ENCODE measurements at regions not wholly inside any gene's neighbourhood (a gene's known extent, or its start where the extent isn't known, plus 50 kb on each side); places are given as distances from the start of the nearest gene placed in this dataset.

GRCh38 chr7:85561706-85562105, 374.9 kb upstream of the SEMA3D start:
- ATAC-seq (no peak), DNase-seq (ENCODE audit: low read depth in 1 of 2, low spot score in 1 of 2) (no peak), FAIRE-seq (no peak)
- CTCF ChIA-PET = no interaction called here
- TF ChIP-seq RNF2 (IDR thresholded peaks at IDR 0.05; ENCODE audit: borderline replicate concordance, low read depth) = no peak
- TF ChIP-seq ELK1 (IDR thresholded peaks at IDR 0.05; ENCODE audit: low read depth, low read length) = no peak
- TF ChIP-seq MAFK (IDR thresholded peaks at IDR 0.05; ENCODE audit: partially characterized antibody) = no peak
- POLR2A ChIA-PET = no interaction called here
- no peak overlapping the region for H3K4me2 ChIP-seq
- H3K9me3 ChIP-seq = no peaks in the 10 kb centered on the region
- H3K4me1 ChIP-seq = no peaks in the 10 kb centered on the region
- no peak overlapping the region for H3K4me3 ChIP-seq
- H3K27ac ChIP-seq = no peak overlapping the region

- DNase-seq (ENCODE audit: low read depth in 1 of 2, low spot score in 1 of 2) = peak; percentile 0 to 79
- Histone ChIP-seq H3K9me3 (no peaks in the 10 kb centered on the region), H3K27ac (peak overlapping the region in 1 of 2 experiments; percentile 40; a peak in 1 of 6 replicates), H3K4me2 (peak overlapping the region; percentile 36; the same call in 2 of the 3 replicates), H3K4me1 (peaks cover 5% of the 10 kb centered on the region; the same call in 1 of the 3 replicates), H3K4me3 (no peak overlapping the region)
- TF ChIP-seq TFCP2L1 (CRISPR knock-in tag; IDR thresholded peaks at IDR 0.05) = no peak
- TF ChIP-seq CBX8 (IDR thresholded peaks at IDR 0.05) = no peak
- TF ChIP-seq RFX5 (IDR thresholded peaks at IDR 0.05) = no peak
- TF ChIP-seq JUNB (IDR thresholded peaks at IDR 0.05) = no peak
- TF ChIP-seq MYC (IDR thresholded peaks at IDR 0.05; ENCODE audit: borderline replicate concordance, low read length) = no peak
- TF ChIP-seq SMC3 (IDR thresholded peaks at IDR 0.05) = peak; percentile 77
- no peak for TF ChIP-seq FOSL2 (IDR thresholded peaks at IDR 0.05)
- TF ChIP-seq FOSL2 (CRISPR knock-in tag; IDR thresholded peaks at IDR 0.05) = peak; percentile 50; the same call in 1 of the 2 replicates
- peak; percentile 83 for TF ChIP-seq CTCF (IDR thresholded peaks at IDR 0.05)
- no peak for TF ChIP-seq ZSCAN20 (CRISPR knock-in tag; IDR thresholded peaks at IDR 0.05)
- no peak for TF ChIP-seq PBX3 (IDR thresholded peaks at IDR 0.05)
- TF ChIP-seq ZC3H11A (IDR thresholded peaks at IDR 0.05) = no peak
- TF ChIP-seq RAD21 (conservative IDR thresholded peaks at IDR 0.05 in 1 of 2, IDR thresholded peaks at IDR 0.05 in 1 of 2) = peak; percentile 68 to 70
- no peak for TF ChIP-seq CBX2 (IDR thresholded peaks at IDR 0.05; ENCODE audit: borderline replicate concordance, low read depth)
- TF ChIP-seq SREBF2 (IDR thresholded peaks at IDR 0.05) = no peak
- TF ChIP-seq HEYL (CRISPR knock-in tag; IDR thresholded peaks at IDR 0.05) = no peak
- ChIA-PET CTCF (interaction anchor here (0.6 to 1.9 kb wide), 15 partner anchors 11 to 1175 kb away, joined by 3 to 7 read pairs (median 3); partner anchors contain the start of gene SEMA3D), POLR2A (no interaction called here)
- ATAC-seq = peak; percentile 59 to 79; a peak in 4 of 6 replicates
- peak; percentile 51 for FAIRE-seq
- 70% methylated on average over 5 of the region's 5 CpGs for WGBS (ENCODE audit: missing lambda C conversion rate)
Measured at GRCh38 chr7:85554236-85555178, 367.7 kb upstream of the SEMA3D start.

Measured in A549 (cell line).